HepG2 (cell line): ENCODE measurements at regions not wholly inside any gene's neighbourhood (a gene's known extent, or its start where the extent isn't known, plus 50 kb on each side); places are given as distances from the start of the nearest gene placed in this dataset.

Experiments
- CSRNP1 ChIP-seq: sonication (generic); formaldehyde crosslinking; IDR thresholded peaks from 2 replicates; pipeline ENCODE4 v1.8.1; 2023; ENCODE audit warnings: mild to moderate bottlenecking, missing genetic modification reagents
- HOXA9 ChIP-seq: sonication (generic); formaldehyde crosslinking; IDR thresholded peaks from 2 replicates; pipeline ENCODE4 v1.8.1; 2022; ENCODE audit warnings: missing genetic modification reagents, mild to moderate bottlenecking, moderate library complexity, borderline replicate concordance
- MAZ ChIP-seq, 2 experiments: sonication (generic) in 1 of 2; formaldehyde crosslinking in 1 of 2; IDR thresholded peaks; 2 replicates each; pipeline versions ENCODE4 v1.5.0 to v1.6.1; 2012 to 2020; ENCODE audit warnings: low read depth in 2 of 2, mild to moderate bottlenecking in 2 of 2, borderline replicate concordance in 1 of 2, improper control_type of control experiment in 1 of 2, low read length in 1 of 2, missing genetic modification reagents in 1 of 2, moderate library complexity in 1 of 2
- RERE ChIP-seq: IDR thresholded peaks from 2 replicates; pipeline ENCODE4 v1.6.1; 2016; ENCODE audit warnings: low read depth, missing genetic modification reagents, missing compliant biosample characterization
- REST ChIP-seq, 2 experiments: IDR thresholded peaks; 2 replicates each; pipeline ENCODE4 v1.6.1; 2011 to 2012; ENCODE audit warnings: low read length in 2 of 2, borderline replicate concordance in 1 of 2, low read depth in 1 of 2, mild to moderate bottlenecking in 1 of 2, moderate library complexity in 1 of 2
- RORA ChIP-seq: sonication (generic); formaldehyde crosslinking; IDR thresholded peaks from 2 replicates; pipeline ENCODE4 v1.5.0; 2020; ENCODE audit warnings: mild to moderate bottlenecking, missing genetic modification reagents, moderate library complexity
- SAFB2 ChIP-seq: sonication (generic); formaldehyde crosslinking; IDR thresholded peaks from 2 replicates; pipeline ENCODE4 v1.5.1; 2020; ENCODE audit warnings: missing genetic modification reagents, low read depth, mild to moderate bottlenecking, borderline replicate concordance
- ZBTB20 ChIP-seq: sonication (generic); formaldehyde crosslinking; IDR thresholded peaks from 2 replicates; pipeline ENCODE4 v1.8.1; 2023; ENCODE audit warnings: missing genetic modification reagents, low read depth, mild to moderate bottlenecking, borderline replicate concordance
- ZNF615 ChIP-seq: sonication (generic); formaldehyde crosslinking; IDR thresholded peaks from 2 replicates; pipeline ENCODE4 v1.5.0; 2020; ENCODE audit warnings: mild to moderate bottlenecking, missing genetic modification reagents, borderline replicate concordance
- ZNF678 ChIP-seq: sonication (generic); formaldehyde crosslinking; IDR thresholded peaks from 2 replicates; pipeline ENCODE4 v1.4.0; 2020; ENCODE audit warnings: mild to moderate bottlenecking, missing genetic modification reagents
- ZNF687 ChIP-seq: sonication (generic); formaldehyde crosslinking; IDR thresholded peaks from 2 replicates; pipeline ENCODE4 v1.5.1; 2020; ENCODE audit warnings: mild to moderate bottlenecking, missing genetic modification reagents, moderate library complexity
- ZNF713 ChIP-seq: sonication (generic); formaldehyde crosslinking; IDR thresholded peaks from 2 replicates; pipeline ENCODE4 v1.4.0; 2020; ENCODE audit warnings: mild to moderate bottlenecking, missing genetic modification reagents

GRCh38 chr10:62709200-62709599, 95.3 kb upstream of the ADO start (continued):
- no peak for TF ChIP-seq REST (IDR thresholded peaks at IDR 0.05; ENCODE audit: borderline replicate concordance in 1 of 2, low read depth in 1 of 2, low read length in 2 of 2)
- no peak for TF ChIP-seq HOXA9 (CRISPR knock-in tag)
- TF ChIP-seq ZNF687 (CRISPR knock-in tag) = no peak
- no peak for TF ChIP-seq RORA (CRISPR knock-in tag)
- no peak for TF ChIP-seq ZBTB20
- no peak for TF ChIP-seq ZNF615 (CRISPR knock-in tag)
- TF ChIP-seq ZNF713 = no peak
- TF ChIP-seq ZNF678 (CRISPR knock-in tag) = no peak
- TF ChIP-seq MAZ (IDR thresholded peaks at IDR 0.05; ENCODE audit: borderline replicate concordance, low read depth, low read length) = no peak
- TF ChIP-seq MAZ (CRISPR knock-in tag; IDR thresholded peaks at IDR 0.05; ENCODE audit: low read depth) = no peak
- no peak for TF ChIP-seq RERE (CRISPR knock-in tag)
- no peak for TF ChIP-seq CSRNP1 (CRISPR knock-in tag)
- no peak for TF ChIP-seq SAFB2
